ENCODE measurements at regions not wholly inside any gene's neighbourhood (a gene's known extent, or its start where the extent isn't known, plus 50 kb on each side); places are given as distances from the start of the nearest gene placed in this dataset.

- 97% methylated on average over 4 of the region's 4 CpGs for WGBS
- no peak overlapping the region for H3K4me3 ChIP-seq (ENCODE audit: low read length in 2 of 2)
- no peak for DNase-seq (ENCODE audit: low read depth in 6 of 9, low spot score in 9 of 9)
- no peaks in the 10 kb centered on the region for H3K36me3 ChIP-seq (ENCODE audit: control insufficient read depth in 2 of 2, insufficient read depth in 2 of 2, low read length in 1 of 2)
- H3K4me1 ChIP-seq (ENCODE audit: control insufficient read depth in 2 of 2, insufficient read depth in 2 of 2, low read length in 2 of 2) = no peaks in the 10 kb centered on the region
- no peaks in the 10 kb centered on the region for H3K9me3 ChIP-seq (ENCODE audit: control insufficient read depth in 2 of 2, insufficient read depth in 1 of 2, low read length in 1 of 2)
- no peak overlapping the region for H3K27ac ChIP-seq (ENCODE audit: low read depth in 1 of 2, low read length in 1 of 2)
- no peaks in the 10 kb centered on the region for H3K27me3 ChIP-seq (ENCODE audit: control insufficient read depth in 2 of 2, insufficient read depth in 1 of 2, low read length in 1 of 2)
Measured at GRCh38 chr11:62073061-62073460, 50.8 kb upstream of the INCENP start.

- H3K27me3 ChIP-seq (ENCODE audit: control insufficient read depth in 2 of 2, insufficient read depth in 1 of 2, low read length in 1 of 2) = no peaks in the 10 kb centered on the region
- no peak overlapping the region for H3K27ac ChIP-seq (ENCODE audit: low read depth in 1 of 2, low read length in 1 of 2)
- 96% methylated on average over 3 of the region's 3 CpGs for WGBS
- DNase-seq (ENCODE audit: low read depth in 6 of 9, low spot score in 9 of 9) = no peak
- no peaks in the 10 kb centered on the region for H3K9me3 ChIP-seq (ENCODE audit: control insufficient read depth in 2 of 2, insufficient read depth in 1 of 2, low read length in 1 of 2)
- H3K36me3 ChIP-seq (ENCODE audit: control insufficient read depth in 2 of 2, insufficient read depth in 2 of 2, low read length in 1 of 2) = no peaks in the 10 kb centered on the region
- H3K4me1 ChIP-seq (ENCODE audit: control insufficient read depth in 2 of 2, insufficient read depth in 2 of 2, low read length in 2 of 2) = no peaks in the 10 kb centered on the region
- H3K4me3 ChIP-seq (ENCODE audit: low read length in 2 of 2) = no peak overlapping the region
Measured at GRCh38 chr11:62071408-62071807, 52.4 kb upstream of the INCENP start.

GRCh38 chr11:62069986-62070919 is 53.6 kb upstream of the INCENP start:
- Histone ChIP-seq H3K4me1 (ENCODE audit: control insufficient read depth in 2 of 2, insufficient read depth in 2 of 2, low read length in 2 of 2) (no peaks in the 10 kb centered on the region), H3K4me3 (ENCODE audit: low read length in 2 of 2) (no peak overlapping the region), H3K9me3 (ENCODE audit: control insufficient read depth in 2 of 2, insufficient read depth in 1 of 2, low read length in 1 of 2) (no peaks in the 10 kb centered on the region), H3K27me3 (ENCODE audit: control insufficient read depth in 2 of 2, insufficient read depth in 1 of 2, low read length in 1 of 2) (no peaks in the 10 kb centered on the region), H3K36me3 (ENCODE audit: control insufficient read depth in 2 of 2, insufficient read depth in 2 of 2, low read length in 1 of 2) (no peaks in the 10 kb centered on the region), H3K27ac (ENCODE audit: low read depth in 1 of 2, low read length in 1 of 2) (no peak overlapping the region)
- no peak for DNase-seq (ENCODE audit: low read depth in 6 of 9, low spot score in 9 of 9)
- 94% methylated on average over 15 of the region's 15 CpGs for WGBS

GRCh38 chr11:62069374-62069773 is 54.4 kb upstream of the INCENP start:
- H3K9me3 ChIP-seq (ENCODE audit: control insufficient read depth in 2 of 2, insufficient read depth in 1 of 2, low read length in 1 of 2) = no peaks in the 10 kb centered on the region
- no peaks in the 10 kb centered on the region for H3K4me1 ChIP-seq (ENCODE audit: control insufficient read depth in 2 of 2, insufficient read depth in 2 of 2, low read length in 2 of 2)
- no peak overlapping the region for H3K27ac ChIP-seq (ENCODE audit: low read depth in 1 of 2, low read length in 1 of 2)
- no peak for DNase-seq (ENCODE audit: low read depth in 6 of 9, low spot score in 9 of 9)
- no peak overlapping the region for H3K4me3 ChIP-seq (ENCODE audit: low read length in 2 of 2)
- no peaks in the 10 kb centered on the region for H3K36me3 ChIP-seq (ENCODE audit: control insufficient read depth in 2 of 2, insufficient read depth in 2 of 2, low read length in 1 of 2)
- WGBS = 90% methylated on average over 8 of the region's 8 CpGs
- H3K27me3 ChIP-seq (ENCODE audit: control insufficient read depth in 2 of 2, insufficient read depth in 1 of 2, low read length in 1 of 2) = no peaks in the 10 kb centered on the region

- no peaks in the 10 kb centered on the region for H3K27me3 ChIP-seq (ENCODE audit: control insufficient read depth in 2 of 2, insufficient read depth in 1 of 2, low read length in 1 of 2)
- no peaks in the 10 kb centered on the region for H3K36me3 ChIP-seq (ENCODE audit: control insufficient read depth in 2 of 2, insufficient read depth in 2 of 2, low read length in 1 of 2)
- WGBS = 94% methylated on average over 3 of the region's 3 CpGs
- DNase-seq (ENCODE audit: low read depth in 6 of 9, low spot score in 9 of 9) = no peak
- no peak overlapping the region for H3K4me3 ChIP-seq (ENCODE audit: low read length in 2 of 2)
- H3K4me1 ChIP-seq (ENCODE audit: control insufficient read depth in 2 of 2, insufficient read depth in 2 of 2, low read length in 2 of 2) = no peaks in the 10 kb centered on the region
- H3K9me3 ChIP-seq (ENCODE audit: control insufficient read depth in 2 of 2, insufficient read depth in 1 of 2, low read length in 1 of 2) = no peaks in the 10 kb centered on the region
- H3K27ac ChIP-seq (ENCODE audit: low read depth in 1 of 2, low read length in 1 of 2) = no peak overlapping the region
Measured at GRCh38 chr11:62068730-62069129, 55.1 kb upstream of the INCENP start.

- WGBS = 97% methylated on average over 8 of the region's 8 CpGs
- H3K27me3 ChIP-seq (ENCODE audit: control insufficient read depth in 2 of 2, insufficient read depth in 1 of 2, low read length in 1 of 2) = no peaks in the 10 kb centered on the region
- no peaks in the 10 kb centered on the region for H3K4me1 ChIP-seq (ENCODE audit: control insufficient read depth in 2 of 2, insufficient read depth in 2 of 2, low read length in 2 of 2)
- no peak overlapping the region for H3K4me3 ChIP-seq (ENCODE audit: low read length in 2 of 2)
- H3K27ac ChIP-seq (ENCODE audit: low read depth in 1 of 2, low read length in 1 of 2) = no peak overlapping the region
- H3K9me3 ChIP-seq (ENCODE audit: control insufficient read depth in 2 of 2, insufficient read depth in 1 of 2, low read length in 1 of 2) = no peaks in the 10 kb centered on the region
- H3K36me3 ChIP-seq (ENCODE audit: control insufficient read depth in 2 of 2, insufficient read depth in 2 of 2, low read length in 1 of 2) = no peaks in the 10 kb centered on the region
- DNase-seq (ENCODE audit: low read depth in 6 of 9, low spot score in 9 of 9) = no peak
Measured at GRCh38 chr11:62067741-62068140, 56.1 kb upstream of the INCENP start.

GRCh38 chr11:62064221-62064620 is 59.6 kb upstream of the INCENP start:
- WGBS = 100% methylated on average over 2 of the region's 2 CpGs
- Histone ChIP-seq H3K36me3 (ENCODE audit: control insufficient read depth in 2 of 2, insufficient read depth in 2 of 2, low read length in 1 of 2) (no peaks in the 10 kb centered on the region), H3K27ac (ENCODE audit: low read depth in 1 of 2, low read length in 1 of 2) (no peak overlapping the region), H3K4me1 (ENCODE audit: control insufficient read depth in 2 of 2, insufficient read depth in 2 of 2, low read length in 2 of 2) (no peaks in the 10 kb centered on the region), H3K9me3 (ENCODE audit: control insufficient read depth in 2 of 2, insufficient read depth in 1 of 2, low read length in 1 of 2) (no peaks in the 10 kb centered on the region), H3K27me3 (ENCODE audit: control insufficient read depth in 2 of 2, insufficient read depth in 1 of 2, low read length in 1 of 2) (no peaks in the 10 kb centered on the region), H3K4me3 (ENCODE audit: low read length in 2 of 2) (no peak overlapping the region)
- no peak for DNase-seq (ENCODE audit: low read depth in 6 of 9, low spot score in 9 of 9)

GRCh38 chr11:62062223-62062861 is 61.5 kb upstream of the INCENP start:
- Histone ChIP-seq H3K27ac (ENCODE audit: low read depth in 1 of 2, low read length in 1 of 2) (no peak overlapping the region), H3K4me3 (ENCODE audit: low read length in 2 of 2) (no peak overlapping the region), H3K9me3 (ENCODE audit: control insufficient read depth in 2 of 2, insufficient read depth in 1 of 2, low read length in 1 of 2) (no peaks in the 10 kb centered on the region), H3K36me3 (ENCODE audit: control insufficient read depth in 2 of 2, insufficient read depth in 2 of 2, low read length in 1 of 2) (no peaks in the 10 kb centered on the region), H3K27me3 (ENCODE audit: control insufficient read depth in 2 of 2, insufficient read depth in 1 of 2, low read length in 1 of 2) (no peaks in the 10 kb centered on the region), H3K4me1 (ENCODE audit: control insufficient read depth in 2 of 2, insufficient read depth in 2 of 2, low read length in 2 of 2) (no peaks in the 10 kb centered on the region)
- DNase-seq (ENCODE audit: low read depth in 6 of 9, low spot score in 9 of 9) = no peak
- WGBS = 95% methylated on average over 4 of the region's 4 CpGs

GRCh38 chr11:62061356-62062222 is 62.2 kb upstream of the INCENP start:
- no peaks in the 10 kb centered on the region for H3K4me1 ChIP-seq (ENCODE audit: control insufficient read depth in 2 of 2, insufficient read depth in 2 of 2, low read length in 2 of 2)
- WGBS = 96% methylated on average over 11 of the region's 11 CpGs

More at GRCh38 chr11:62061356-62062222, 62.2 kb upstream of the INCENP start:
- H3K4me3 ChIP-seq (ENCODE audit: low read length in 2 of 2) = no peak overlapping the region
- no peaks in the 10 kb centered on the region for H3K27me3 ChIP-seq (ENCODE audit: control insufficient read depth in 2 of 2, insufficient read depth in 1 of 2, low read length in 1 of 2)
- no peaks in the 10 kb centered on the region for H3K9me3 ChIP-seq (ENCODE audit: control insufficient read depth in 2 of 2, insufficient read depth in 1 of 2, low read length in 1 of 2)
- no peaks in the 10 kb centered on the region for H3K36me3 ChIP-seq (ENCODE audit: control insufficient read depth in 2 of 2, insufficient read depth in 2 of 2, low read length in 1 of 2)
- DNase-seq (ENCODE audit: low read depth in 6 of 9, low spot score in 9 of 9) = no peak
- H3K27ac ChIP-seq (ENCODE audit: low read depth in 1 of 2, low read length in 1 of 2) = no peak overlapping the region

Data from thymus (tissue), 11 donors.